Astrocyte (in vitro differentiated cells and primary cell): ENCODE measurements at regions not wholly inside any gene's neighbourhood (a gene's known extent, or its start where the extent isn't known, plus 50 kb on each side); places are given as distances from the start of the nearest gene placed in this dataset.

Experiments used
- DNase-seq: peaks from one replicate; pipeline ENCODE4 v3.0.0-alpha.2; 2010; ENCODE audit warnings: low read depth
- FAIRE-seq: peaks from 2 replicates; lab custom pipeline; 2011; peaks lifted over from hg19 to GRCh38; lab: Jason Lieb, UNC
- H2AFZ ChIP-seq: 2 replicates; pipeline ENCODE4 v1.6.0; 2012; ENCODE audit warnings: low read depth, low read length, inconsistent platforms
- H3K27ac ChIP-seq: 2 replicates; pipeline ENCODE4 v1.5.1; 2011; ENCODE audit warnings: low read depth, low read length, inconsistent platforms
- H3K27me3 ChIP-seq: 2 replicates; pipeline ENCODE4 v1.6.0; 2011; ENCODE audit warnings: low read length, inconsistent platforms; ENCODE audit not compliant: insufficient read depth
- H3K36me3 ChIP-seq: 2 replicates; pipeline ENCODE4 v1.5.1; 2011; ENCODE audit warnings: low read length, inconsistent platforms; ENCODE audit not compliant: insufficient read depth
- H3K4me1 ChIP-seq: 2 replicates; pipeline ENCODE4 v1.5.1; 2011; ENCODE audit warnings: low read length, inconsistent platforms; ENCODE audit not compliant: insufficient read depth
- H3K4me2 ChIP-seq: 2 replicates; pipeline ENCODE4 v1.6.0; 2012; ENCODE audit warnings: low read length, inconsistent platforms
- H3K4me3 ChIP-seq: 2 replicates; pipeline ENCODE4 v1.5.1; 2011; ENCODE audit warnings: low read depth, mild to moderate bottlenecking, low read length, inconsistent platforms; ENCODE audit not compliant: insufficient read depth
- H3K79me2 ChIP-seq: 2 replicates; pipeline ENCODE4 v1.6.0; 2012; ENCODE audit warnings: mild to moderate bottlenecking, low read length, inconsistent platforms; ENCODE audit not compliant: insufficient read depth
- H3K9ac ChIP-seq: 2 replicates; pipeline ENCODE4 v1.6.0; 2012; ENCODE audit warnings: mild to moderate bottlenecking, low read length, inconsistent platforms
- H3K9me3 ChIP-seq: 2 replicates; pipeline ENCODE4 v1.5.1; 2012; ENCODE audit warnings: low read depth, mild to moderate bottlenecking, low read length, inconsistent platforms; ENCODE audit not compliant: insufficient read depth
- H4K20me1 ChIP-seq: 2 replicates; pipeline ENCODE4 v1.6.0; 2012; ENCODE audit warnings: low read length, inconsistent platforms; ENCODE audit not compliant: insufficient read depth
- H3K27ac Mint-ChIP-seq: one replicate; pipeline ENCODE4 v1.8.0; 2021; ENCODE audit warnings: mild to moderate bottlenecking, mixed read lengths; ENCODE audit not compliant: unreplicated experiment
- H3K27me3 Mint-ChIP-seq: one replicate; pipeline ENCODE4 v1.8.0; 2021; ENCODE audit warnings: low read depth, mixed read lengths; ENCODE audit not compliant: unreplicated experiment
- H3K36me3 Mint-ChIP-seq: one replicate; pipeline ENCODE4 v1.8.0; 2021; ENCODE audit warnings: low read depth, mixed read lengths; ENCODE audit not compliant: unreplicated experiment
- H3K4me1 Mint-ChIP-seq: one replicate; pipeline ENCODE4 v1.8.0; 2021; ENCODE audit warnings: low read depth, mixed read lengths; ENCODE audit not compliant: unreplicated experiment
- H3K4me3 Mint-ChIP-seq: one replicate; pipeline ENCODE4 v1.8.0; 2021; ENCODE audit warnings: mild to moderate bottlenecking, moderate library complexity, mixed read lengths; ENCODE audit not compliant: unreplicated experiment
- H3K9me3 Mint-ChIP-seq: one replicate; pipeline ENCODE4 v1.8.0; 2021; ENCODE audit warnings: mild to moderate bottlenecking, mixed read lengths; ENCODE audit not compliant: unreplicated experiment
- EZH2 ChIP-seq: IDR thresholded peaks from 2 replicates; pipeline ENCODE4 v1.6.1; 2012; ENCODE audit warnings: mild to moderate bottlenecking, low read length, inconsistent platforms; ENCODE audit not compliant: insufficient read depth
- TF ChIP-seq, protein P1 (sequence below): IDR thresholded peaks from 2 replicates; pipeline ENCODE4 v1.5.1; 2011; ENCODE audit warnings: low read depth, mild to moderate bottlenecking, inconsistent platforms, low read length, moderate library complexity; ENCODE audit not compliant: insufficient read depth

DNA sequence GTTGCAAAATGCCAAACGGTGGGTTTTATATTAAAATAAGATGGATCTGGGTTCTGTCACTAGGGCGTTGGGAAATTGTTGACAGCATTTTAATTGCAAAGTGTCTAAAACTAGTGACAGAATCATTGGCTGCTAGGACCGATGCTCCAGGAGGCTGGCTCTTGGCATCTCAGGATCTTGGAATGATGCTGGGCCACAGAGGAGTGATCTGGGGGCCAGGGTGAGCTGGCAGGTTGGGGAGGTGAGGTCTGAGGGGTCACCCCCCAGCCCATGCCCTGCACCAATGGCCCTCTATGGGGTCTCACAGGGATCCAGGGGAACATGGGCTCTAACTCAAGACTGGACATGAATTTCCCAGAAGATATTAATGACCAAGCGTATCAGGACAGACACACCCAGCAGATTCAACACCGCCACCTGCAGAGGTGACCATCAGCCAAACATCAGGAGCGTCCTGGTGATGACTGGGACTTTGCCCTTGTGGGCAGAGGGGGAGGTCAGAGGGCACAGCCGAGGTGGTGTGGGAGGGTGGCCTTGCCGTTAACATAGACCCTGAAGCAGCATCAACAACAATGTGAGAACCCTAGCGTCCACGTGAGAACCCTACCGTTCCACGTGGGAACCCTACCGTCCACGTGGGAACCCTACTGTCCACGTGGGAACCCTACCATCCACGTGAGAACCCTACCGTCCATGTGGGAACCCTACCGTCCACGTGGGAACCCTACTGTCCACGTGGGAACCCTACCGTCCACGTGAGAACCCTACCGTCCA lies 89.0 kb upstream of the PPP2R2D start:
- Mint-ChIP-seq H3K4me1 (peaks cover 1% of the 10 kb centered on the region), H3K27me3 (peaks cover 50% of the 10 kb centered on the region), H3K4me3 (no peak overlapping the region), H3K36me3 (peaks cover 2% of the 10 kb centered on the region), H3K27ac (no peak overlapping the region), H3K9me3 (peaks cover 4% of the 10 kb centered on the region)
- H3K36me3 ChIP-seq, result no peaks in the 10 kb centered on the region
- H3K9ac ChIP-seq, result no peak overlapping the region
- H2AFZ ChIP-seq, result no peak overlapping the region
- H3K9me3 ChIP-seq, result no peaks in the 10 kb centered on the region
- no peaks in the 10 kb centered on the region for H3K4me1 ChIP-seq
- TF ChIP-seq EZH2, result no peak
- TF ChIP-seq, protein P1, sequence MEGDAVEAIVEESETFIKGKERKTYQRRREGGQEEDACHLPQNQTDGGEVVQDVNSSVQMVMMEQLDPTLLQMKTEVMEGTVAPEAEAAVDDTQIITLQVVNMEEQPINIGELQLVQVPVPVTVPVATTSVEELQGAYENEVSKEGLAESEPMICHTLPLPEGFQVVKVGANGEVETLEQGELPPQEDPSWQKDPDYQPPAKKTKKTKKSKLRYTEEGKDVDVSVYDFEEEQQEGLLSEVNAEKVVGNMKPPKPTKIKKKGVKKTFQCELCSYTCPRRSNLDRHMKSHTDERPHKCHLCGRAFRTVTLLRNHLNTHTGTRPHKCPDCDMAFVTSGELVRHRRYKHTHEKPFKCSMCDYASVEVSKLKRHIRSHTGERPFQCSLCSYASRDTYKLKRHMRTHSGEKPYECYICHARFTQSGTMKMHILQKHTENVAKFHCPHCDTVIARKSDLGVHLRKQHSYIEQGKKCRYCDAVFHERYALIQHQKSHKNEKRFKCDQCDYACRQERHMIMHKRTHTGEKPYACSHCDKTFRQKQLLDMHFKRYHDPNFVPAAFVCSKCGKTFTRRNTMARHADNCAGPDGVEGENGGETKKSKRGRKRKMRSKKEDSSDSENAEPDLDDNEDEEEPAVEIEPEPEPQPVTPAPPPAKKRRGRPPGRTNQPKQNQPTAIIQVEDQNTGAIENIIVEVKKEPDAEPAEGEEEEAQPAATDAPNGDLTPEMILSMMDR, result no peak
- H3K27me3 ChIP-seq, result no peaks in the 10 kb centered on the region
- H3K4me3 ChIP-seq, result no peak overlapping the region
- no peaks in the 10 kb centered on the region for H4K20me1 ChIP-seq
- H3K27ac ChIP-seq, result no peak overlapping the region
- no peaks in the 10 kb centered on the region for H3K79me2 ChIP-seq
- FAIRE-seq (no peak), DNase-seq (no peak)
- H3K4me2 ChIP-seq, result no peak overlapping the region

DNA sequence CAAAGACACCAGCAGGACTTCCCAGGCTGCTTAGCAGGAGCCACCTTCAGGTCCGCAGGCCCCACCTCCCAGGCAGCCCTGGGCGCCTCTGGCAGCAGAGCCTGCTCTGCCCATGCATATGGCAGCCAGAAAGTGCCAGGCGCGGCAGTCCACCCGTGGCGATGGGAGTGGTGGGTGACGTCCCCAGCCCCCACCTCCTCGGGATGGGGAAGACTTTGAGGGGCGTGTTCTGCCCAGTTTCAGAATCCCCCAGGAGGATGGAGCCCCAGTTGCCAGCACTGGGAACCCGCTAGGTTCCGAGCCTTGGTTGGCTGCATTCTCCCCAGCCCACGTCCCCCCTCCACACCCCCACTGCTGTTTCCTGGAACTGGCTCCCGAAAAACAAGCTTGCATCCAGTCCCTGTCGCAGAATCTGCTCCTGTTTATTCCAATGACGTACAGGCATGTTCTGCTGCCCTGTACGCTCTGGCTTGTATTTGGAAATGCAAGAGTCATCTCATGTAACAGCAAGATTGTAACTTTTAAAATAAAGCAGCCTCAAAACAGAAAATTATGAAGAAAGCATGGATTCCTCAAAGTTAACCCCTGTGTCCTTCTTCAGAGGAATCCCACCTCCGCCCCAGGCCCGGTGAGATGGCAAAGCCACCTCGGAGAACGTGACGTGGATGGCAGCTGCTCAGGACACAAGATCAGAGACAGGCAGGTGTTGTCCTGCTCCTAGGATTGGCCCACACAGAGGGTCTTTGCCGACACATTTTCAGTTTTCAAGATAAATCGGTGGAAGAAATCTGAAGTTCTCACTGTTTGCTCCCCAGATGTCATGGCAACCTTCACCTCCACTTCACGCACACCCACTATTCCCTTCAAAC lies 87.8 kb upstream of the PPP2R2D start:
- no peaks in the 10 kb centered on the region for H3K27me3 ChIP-seq
- H3K79me2 ChIP-seq, result no peaks in the 10 kb centered on the region
- Mint-ChIP-seq H3K27ac (no peak overlapping the region), H3K4me3 (no peak overlapping the region), H3K36me3 (peaks cover 2% of the 10 kb centered on the region), H3K4me1 (no peaks in the 10 kb centered on the region), H3K9me3 (peaks cover 6% of the 10 kb centered on the region), H3K27me3 (peaks cover 57% of the 10 kb centered on the region)
- FAIRE-seq, result no peak
- H3K4me3 ChIP-seq, result no peak overlapping the region
- H3K9ac ChIP-seq, result no peak overlapping the region
- no peak overlapping the region for H3K4me2 ChIP-seq
- H3K36me3 ChIP-seq, result no peaks in the 10 kb centered on the region
- H4K20me1 ChIP-seq, result no peaks in the 10 kb centered on the region
- TF ChIP-seq, protein P1, result no peak
- TF ChIP-seq EZH2, result no peak
- no peak overlapping the region for H3K27ac ChIP-seq
- H3K9me3 ChIP-seq, result no peaks in the 10 kb centered on the region
- DNase-seq, result no peak
- no peaks in the 10 kb centered on the region for H3K4me1 ChIP-seq
- no peak overlapping the region for H2AFZ ChIP-seq
